GM12878 (cell line): ENCODE measurements at regions not wholly inside any gene's neighbourhood (a gene's known extent, or its start where the extent isn't known, plus 50 kb on each side); places are given as distances from the start of the nearest gene placed in this dataset.

Experiments
- ATAC-seq: fragments of 200-7000 bp; cut with Tn5 transposase; 3 replicates; pipeline ENCODE4 v1.9.1; 2020; ENCODE audit warnings: mild to moderate bottlenecking, moderate library complexity
- BruUV-seq: library from RNA; stranded (reverse); fragments of 400-500 nt; replicated peaks from 2 replicates; lab custom pipeline; 2021; lab: Mats Ljungman, UMichigan
- CTCF ChIA-PET: fragments of 300-600 bp; sonication (Branson Sonifier 250); formaldehyde crosslinking; extraction: SDS; loops from one replicate; lab custom pipeline; 2021; ENCODE audit warnings: inconsistent platforms; lab: Yijun Ruan, JAX
- POLR2A ChIA-PET: fragments of 350-600 bp; formaldehyde crosslinking; extraction: SDS; loops from one replicate; lab custom pipeline; 2021; ENCODE audit warnings: inconsistent platforms; lab: Charles Lee
- RAD21 ChIA-PET: fragments of 300-600 bp; sonication (Branson Sonifier 250); formaldehyde crosslinking; loops from one replicate; lab custom pipeline; 2023; ENCODE audit warnings: antibody characterized with exemption; ENCODE audit not compliant: unreplicated experiment; lab: Charles Lee
- SMC1A ChIA-PET: fragments of 300-600 bp; sonication (Branson Sonifier 250); formaldehyde crosslinking; loops from one replicate; lab custom pipeline; 2023; ENCODE audit not compliant: unreplicated experiment, uncharacterized antibody; lab: Charles Lee
- DNase-seq: peaks from one replicate; pipeline ENCODE4 v3.0.0-alpha.2; 2011; ENCODE audit warnings: low read depth, low spot score
- FAIRE-seq: peaks from 3 replicates; lab custom pipeline; 2011; peaks lifted over from hg19 to GRCh38; lab: Jason Lieb, UNC
- H2AFZ ChIP-seq: 2 replicates; pipeline ENCODE4 v1.6.0; 2011; ENCODE audit warnings: low read depth, low read length, control low read depth; ENCODE audit not compliant: control insufficient read depth
- H3K27ac ChIP-seq: 2 replicates; pipeline ENCODE4 v1.5.1; 2011; ENCODE audit warnings: control low read depth; ENCODE audit not compliant: control insufficient read depth, insufficient read depth
- H3K27me3 ChIP-seq, 2 experiments: replicated peaks in 1 of 2; 2 replicates each; pipeline versions ENCODE4 v1.6.0 to v1.6.1; 2011; ENCODE audit warnings: low read length in 1 of 2; ENCODE audit not compliant: control insufficient read depth in 2 of 2, insufficient read depth in 2 of 2
- H3K36me3 ChIP-seq, 2 experiments: 2 replicates each; pipeline ENCODE4 v1.5.1; 2011; ENCODE audit warnings: low read length in 1 of 2; ENCODE audit not compliant: control insufficient read depth in 2 of 2, insufficient read depth in 2 of 2
- H3K4me1 ChIP-seq: 2 replicates; pipeline ENCODE4 v1.6.1; 2011; ENCODE audit warnings: mild to moderate bottlenecking, low read length, moderate library complexity, mixed read lengths; ENCODE audit not compliant: control insufficient read depth, insufficient read depth
- H3K4me2 ChIP-seq: 2 replicates; pipeline ENCODE4 v1.6.0; 2011; ENCODE audit warnings: control low read depth; ENCODE audit not compliant: control insufficient read depth, insufficient read depth
- H3K4me3 ChIP-seq: fragments of 200-600 bp; sonication (generic); 2 replicates; pipeline ENCODE4 v1.5.1; 2016
- H3K79me2 ChIP-seq: 2 replicates; pipeline ENCODE4 v1.6.0; 2011; ENCODE audit warnings: low read length; ENCODE audit not compliant: control insufficient read depth, insufficient read depth
- H3K9ac ChIP-seq: 2 replicates; pipeline ENCODE4 v1.8.0; 2011; ENCODE audit warnings: low read length, control low read depth, mixed read lengths; ENCODE audit not compliant: control insufficient read depth, insufficient read depth
- H3K9me3 ChIP-seq: replicated peaks from 3 replicates; pipeline ENCODE4 v1.5.1; 2011; ENCODE audit warnings: mild to moderate bottlenecking, low read length; ENCODE audit not compliant: control insufficient read depth, insufficient read depth
- H4K20me1 ChIP-seq: 2 replicates; pipeline ENCODE4 v1.6.0; 2011; ENCODE audit not compliant: control insufficient read depth, insufficient read depth
- ATF7 ChIP-seq: fragments of 450-650 bp; IDR thresholded peaks from 2 replicates; pipeline ENCODE4 v1.6.1; 2016; ENCODE audit warnings: low read depth, mild to moderate bottlenecking
- BCL3 ChIP-seq: IDR thresholded peaks from 2 replicates; pipeline ENCODE4 v1.6.1; 2011; ENCODE audit warnings: borderline replicate concordance, low read depth, mild to moderate bottlenecking, moderate library complexity, low read length; ENCODE audit not compliant: insufficient read depth, poor library complexity, severe bottlenecking
- CHD4 ChIP-seq: fragments of 200-600 bp; sonication (generic); IDR thresholded peaks from 2 replicates; pipeline ENCODE4 v1.6.1; 2016; ENCODE audit warnings: mild to moderate bottlenecking
- CUX1 ChIP-seq: IDR thresholded peaks from 2 replicates; pipeline ENCODE4 v1.6.1; 2012; ENCODE audit warnings: improper control_type of control experiment, low read depth, low read length; ENCODE audit not compliant: insufficient replicate concordance
- ETV6 ChIP-seq, 2 experiments: fragments of 450-650 bp in 1 of 2; IDR thresholded peaks in 1 of 2; conservative IDR thresholded peaks in 1 of 2; 2 replicates each; pipeline ENCODE4 v1.6.1; 2014; ENCODE audit warnings: antibody characterized with exemption in 1 of 2, borderline replicate concordance in 1 of 2, low read depth in 1 of 2, mild to moderate bottlenecking in 1 of 2, moderate library complexity in 1 of 2
- FOS ChIP-seq: IDR thresholded peaks from 3 replicates; pipeline ENCODE4 v1.6.1; 2011; ENCODE audit warnings: borderline replicate concordance; ENCODE audit not compliant: insufficient read length; ENCODE audit errors: extremely low read depth
- HDAC2 ChIP-seq: fragments of 200-600 bp; sonication (generic); IDR thresholded peaks from 2 replicates; pipeline ENCODE4 v1.6.1; 2017
- KAT2A ChIP-seq: conservative IDR thresholded peaks from 2 replicates; pipeline ENCODE4 v1.6.1; 2011; ENCODE audit warnings: low read depth, low read length; ENCODE audit not compliant: control insufficient read depth
- KDM1A ChIP-seq: fragments of 200-600 bp; sonication (generic); IDR thresholded peaks from 2 replicates; pipeline ENCODE4 v1.6.1; 2016; ENCODE audit warnings: borderline replicate concordance
- RAD21 ChIP-seq: IDR thresholded peaks from 2 replicates; pipeline ENCODE4 v1.6.1; 2011; ENCODE audit warnings: mild to moderate bottlenecking, low read depth, low read length, moderate library complexity; ENCODE audit not compliant: insufficient read depth
- SMARCA5 ChIP-seq: fragments of 450-650 bp; IDR thresholded peaks from 2 replicates; pipeline ENCODE4 v1.6.1; 2017; ENCODE audit warnings: mild to moderate bottlenecking
- SPI1 ChIP-seq: IDR thresholded peaks from 2 replicates; pipeline ENCODE4 v1.6.1; 2011; ENCODE audit warnings: low read depth, mild to moderate bottlenecking, low read length, moderate library complexity, borderline replicate concordance; ENCODE audit not compliant: insufficient read depth
- TCF3 ChIP-seq: IDR thresholded peaks from 2 replicates; pipeline ENCODE4 v1.6.1; 2012; ENCODE audit warnings: low read depth, mild to moderate bottlenecking, low read length, borderline replicate concordance; ENCODE audit not compliant: insufficient read depth
- USF2 ChIP-seq: IDR thresholded peaks from 2 replicates; pipeline ENCODE4 v1.6.1; 2011; ENCODE audit warnings: low read depth, low read length, improper control_type of control experiment, borderline replicate concordance
- ZNF207 ChIP-seq: fragments of 450-650 bp; IDR thresholded peaks from 2 replicates; pipeline ENCODE4 v1.6.1; 2014; ENCODE audit warnings: antibody characterized with exemption, mild to moderate bottlenecking, borderline replicate concordance
- ZNF217 ChIP-seq: fragments of 450-650 bp; IDR thresholded peaks from 2 replicates; pipeline ENCODE4 v1.6.1; 2017; ENCODE audit warnings: antibody characterized with exemption, mild to moderate bottlenecking
- ZNF622 ChIP-seq: fragments of 450-650 bp; IDR thresholded peaks from 2 replicates; pipeline ENCODE4 v1.6.1; 2017; ENCODE audit warnings: mild to moderate bottlenecking, inconsistent platforms
- WGBS: methylation state at CpG from one replicate; pipeline ENCODE4 v1.1.6; 2016; ENCODE audit warnings: low lambda C conversion rate; ENCODE audit not compliant: insufficient replicate concordance, insufficient coverage; ENCODE audit errors: missing lambda C conversion rate; 5-methylcytosine and 5-hydroxymethylcytosine counted together
- in situ Hi-C: fragments of 300-500 bp; cut with MboI; formaldehyde crosslinking; loops from 9 replicates; pipeline ENCODE4 v1.14.3; 2018; ENCODE audit warnings: mixed read lengths
- intact Hi-C: fragments of 100-400 bp; cut with micrococcal nuclease; formaldehyde crosslinking; loops from one replicate; pipeline ENCODE4 v1.14.2; 2022; ENCODE audit not compliant: unreplicated experiment

- peak overlapping the region; percentile 22; the same call in 1 of the 2 replicates for H3K27ac ChIP-seq
- peak overlapping the region; percentile 59 for H3K4me2 ChIP-seq
- ChIA-PET SMC1A (interaction anchor here (1.0 to 4.3 kb wide), 11 partner anchors 10 to 368 kb away, joined by 3 to 25 read pairs (median 9); no protein-coding TSS in a partner anchor), POLR2A (no interaction called here), RAD21 (interaction anchor here (0.6 to 3.5 kb wide), 7 partner anchors 15 to 445 kb away, joined by 3 to 25 read pairs (median 7); no protein-coding TSS in a partner anchor), CTCF (interaction anchor here (0.7 to 3.8 kb wide), 13 partner anchors 9 to 382 kb away, joined by 3 to 26 read pairs (median 5); no protein-coding TSS in a partner anchor)
- no peaks in the 10 kb centered on the region; the same call in 2 of the 3 replicates for H3K9me3 ChIP-seq
- H3K4me3 ChIP-seq, result no peak overlapping the region
- in situ Hi-C loops (no loop called here), intact Hi-C loops (loop anchor here (5.0 kb wide), 4 partner anchors 129 to 366 kb away; no protein-coding TSS in a partner anchor)
- WGBS, result 0% methylated on average over 1 of the region's 1 CpG
- ATAC-seq (peak; percentile 95), FAIRE-seq (no peak), DNase-seq (peak; percentile 63)
- peak overlapping the region; percentile 56 for H2AFZ ChIP-seq
- H3K79me2 ChIP-seq, result no peaks in the 10 kb centered on the region
- BruUV-seq, result no TSS peak
- no peaks in the 10 kb centered on the region for H3K36me3 ChIP-seq
- no peak overlapping the region for H3K9ac ChIP-seq
- no peaks in the 10 kb centered on the region for H4K20me1 ChIP-seq
- peaks cover 27% of the 10 kb centered on the region for H3K4me1 ChIP-seq
- no peaks in the 10 kb centered on the region for H3K27me3 ChIP-seq
- 0 out of 2 replicates have a peak, but pooled peaks have one; percentile 9 for TF ChIP-seq RAD21
- no peak for TF ChIP-seq ATF7
- TF ChIP-seq CUX1, result no peak
- TF ChIP-seq SPI1, result no peak
- peak; percentile 41 for TF ChIP-seq BCL3
- TF ChIP-seq SMARCA5, result no peak
- TF ChIP-seq FOS, result no peak
- no peak for TF ChIP-seq ZNF622
- TF ChIP-seq TCF3, result 0 out of 2 replicates have a peak, but pooled peaks have one; percentile 61
- TF ChIP-seq USF2, result no peak
- no peak for TF ChIP-seq KAT2A
- no peak for TF ChIP-seq HDAC2
- TF ChIP-seq ETV6 (conservative IDR thresholded peaks at IDR 0.05 in 1 of 2, IDR thresholded peaks at IDR 0.05 in 1 of 2; ENCODE audit: borderline replicate concordance in 1 of 2, low read depth in 1 of 2), result no peak
- TF ChIP-seq KDM1A, result no peak
- no peak for TF ChIP-seq ZNF217
- no peak for TF ChIP-seq ZNF207
- no peak for TF ChIP-seq CHD4
Measured at GRCh38 chr11:60633645-60634044, 65.8 kb upstream of the MS4A8 start.
